ENCODE measurements at regions not wholly inside any gene's neighbourhood (a gene's known extent, or its start where the extent isn't known, plus 50 kb on each side); places are given as distances from the start of the nearest gene placed in this dataset.

DNA sequence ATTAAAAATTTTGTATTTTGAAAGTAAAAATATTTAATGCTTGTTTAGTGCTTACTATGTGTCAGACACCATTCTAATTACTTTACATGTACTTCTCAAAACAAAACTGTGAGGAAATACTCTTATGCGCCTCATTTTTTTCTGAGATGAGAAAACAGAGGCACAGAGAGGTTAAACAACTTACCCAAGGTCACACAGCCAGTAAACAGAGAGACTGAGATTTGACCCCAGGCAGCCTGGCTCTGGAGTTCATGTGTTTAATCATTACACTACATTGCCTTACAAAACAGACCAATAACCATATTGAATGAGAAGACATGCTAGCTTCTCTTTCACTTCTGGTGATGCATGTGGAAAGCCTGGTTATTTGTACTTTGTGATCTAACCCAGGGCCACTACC is 86.3 kb downstream of the IGSF1 start:
- Histone ChIP-seq H3K27me3 (ENCODE audit: control insufficient read depth in 2 of 2, insufficient read depth in 2 of 2, low read length in 2 of 2) (peaks cover 0 to 3% of the 10 kb centered on the region in 2 donors), H4K20me1 (ENCODE audit: insufficient read depth, low read length) (no peaks in the 10 kb centered on the region), H3K9ac (ENCODE audit: insufficient read depth, low read length, poor library complexity, severe bottlenecking) (no peak overlapping the region), H3K79me2 (ENCODE audit: insufficient read depth, low read length) (no peaks in the 10 kb centered on the region), H3K27ac (ENCODE audit: low read depth in 1 of 2, low read length in 2 of 2) (no peak overlapping the region), H3K4me2 (replicated peaks; ENCODE audit: extremely low read depth, low read length, poor library complexity, severe bottlenecking) (no peak overlapping the region), H3K36me3 (replicated peaks in 1 of 2; ENCODE audit: control insufficient read depth in 1 of 2, insufficient read depth in 2 of 2, low read length in 2 of 2) (no peaks in the 10 kb centered on the region), H2AFZ (ENCODE audit: insufficient read depth, low read depth, low read length, poor library complexity, severe bottlenecking) (no peak overlapping the region), H3K9me3 (replicated peaks in 1 of 2; ENCODE audit: control insufficient read depth in 1 of 2, insufficient read depth in 1 of 2, low read length in 2 of 2) (no peaks in the 10 kb centered on the region), H3K4me3 (replicated peaks in 1 of 3; ENCODE audit: low read depth in 2 of 3, low read length in 3 of 3) (no peak overlapping the region), H3K4me1 (ENCODE audit: control insufficient read depth in 1 of 2, insufficient read depth in 2 of 2, low read length in 2 of 2) (no peaks in the 10 kb centered on the region)
- Mint-ChIP-seq H3K9me3 (no peaks in the 10 kb centered on the region), H3K4me1 (no peaks in the 10 kb centered on the region), H3K27ac (no peak overlapping the region), H3K36me3 (no peaks in the 10 kb centered on the region), H3K27me3 (ENCODE audit: low read depth in 3 of 3) (peaks cover 0 to 9% (median 1%) of the 10 kb centered on the region in 3 donors), H3K4me3 (no peak overlapping the region)
- TF ChIP-seq, protein P1, sequence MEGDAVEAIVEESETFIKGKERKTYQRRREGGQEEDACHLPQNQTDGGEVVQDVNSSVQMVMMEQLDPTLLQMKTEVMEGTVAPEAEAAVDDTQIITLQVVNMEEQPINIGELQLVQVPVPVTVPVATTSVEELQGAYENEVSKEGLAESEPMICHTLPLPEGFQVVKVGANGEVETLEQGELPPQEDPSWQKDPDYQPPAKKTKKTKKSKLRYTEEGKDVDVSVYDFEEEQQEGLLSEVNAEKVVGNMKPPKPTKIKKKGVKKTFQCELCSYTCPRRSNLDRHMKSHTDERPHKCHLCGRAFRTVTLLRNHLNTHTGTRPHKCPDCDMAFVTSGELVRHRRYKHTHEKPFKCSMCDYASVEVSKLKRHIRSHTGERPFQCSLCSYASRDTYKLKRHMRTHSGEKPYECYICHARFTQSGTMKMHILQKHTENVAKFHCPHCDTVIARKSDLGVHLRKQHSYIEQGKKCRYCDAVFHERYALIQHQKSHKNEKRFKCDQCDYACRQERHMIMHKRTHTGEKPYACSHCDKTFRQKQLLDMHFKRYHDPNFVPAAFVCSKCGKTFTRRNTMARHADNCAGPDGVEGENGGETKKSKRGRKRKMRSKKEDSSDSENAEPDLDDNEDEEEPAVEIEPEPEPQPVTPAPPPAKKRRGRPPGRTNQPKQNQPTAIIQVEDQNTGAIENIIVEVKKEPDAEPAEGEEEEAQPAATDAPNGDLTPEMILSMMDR (IDR thresholded peaks at IDR 0.05): no peak
- intact Hi-C loops (cut with micrococcal nuclease): no loop called here
- WGBS (ENCODE audit: insufficient coverage): no CpG with 5 or more reads among the region's 1 CpG
- no peak for DNase-seq

DNA sequence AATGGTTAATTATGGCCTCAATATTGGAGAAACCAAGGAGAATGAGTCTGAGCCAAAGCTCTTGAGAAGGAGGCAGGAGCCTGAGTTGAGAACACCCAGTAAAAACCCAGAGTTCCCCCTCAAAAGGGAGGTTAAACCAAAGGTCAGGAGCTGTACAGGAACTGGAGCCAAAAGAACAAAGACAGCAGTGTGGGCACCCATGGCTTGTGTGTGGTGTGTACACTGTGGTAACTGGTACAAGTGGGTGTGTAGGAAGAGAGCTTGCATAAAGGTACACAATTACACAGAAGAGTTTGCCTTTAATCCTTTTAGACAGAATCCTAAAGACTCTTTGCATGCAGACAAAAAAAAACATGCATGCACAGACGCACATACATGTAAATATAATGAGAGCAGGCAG is 87.1 kb downstream of the IGSF1 start:
- H3K36me3 ChIP-seq (replicated peaks in 1 of 2; ENCODE audit: control insufficient read depth in 1 of 2, insufficient read depth in 2 of 2, low read length in 2 of 2): no peaks in the 10 kb centered on the region
- no peak overlapping the region for H2AFZ ChIP-seq (ENCODE audit: insufficient read depth, low read depth, low read length, poor library complexity, severe bottlenecking)
- peak overlapping the region in 1 of 2 donors; percentile 28 for H3K4me3 Mint-ChIP-seq
- no peaks in the 10 kb centered on the region for H3K36me3 Mint-ChIP-seq
- H3K27ac ChIP-seq (ENCODE audit: low read depth in 1 of 2, low read length in 2 of 2): no peak overlapping the region
- no peak overlapping the region for H3K4me2 ChIP-seq (replicated peaks; ENCODE audit: extremely low read depth, low read length, poor library complexity, severe bottlenecking)
- no peak for DNase-seq
- H3K4me1 ChIP-seq (ENCODE audit: control insufficient read depth in 1 of 2, insufficient read depth in 2 of 2, low read length in 2 of 2): no peaks in the 10 kb centered on the region
- no peaks in the 10 kb centered on the region for H3K4me1 Mint-ChIP-seq
- H3K9ac ChIP-seq (ENCODE audit: insufficient read depth, low read length, poor library complexity, severe bottlenecking): no peak overlapping the region
- no peaks in the 10 kb centered on the region for H4K20me1 ChIP-seq (ENCODE audit: insufficient read depth, low read length)
- WGBS (ENCODE audit: insufficient coverage): no CpG with 5 or more reads among the region's 1 CpG
- H3K27me3 ChIP-seq (ENCODE audit: control insufficient read depth in 2 of 2, insufficient read depth in 2 of 2, low read length in 2 of 2): peaks cover 0 to 3% of the 10 kb centered on the region in 2 donors
- TF ChIP-seq, protein P1 (IDR thresholded peaks at IDR 0.05): no peak
- no peaks in the 10 kb centered on the region for H3K79me2 ChIP-seq (ENCODE audit: insufficient read depth, low read length)
- intact Hi-C loops (cut with micrococcal nuclease): no loop called here
- no peaks in the 10 kb centered on the region for H3K9me3 ChIP-seq (replicated peaks in 1 of 2; ENCODE audit: control insufficient read depth in 1 of 2, insufficient read depth in 1 of 2, low read length in 2 of 2)
- no peak overlapping the region for H3K27ac Mint-ChIP-seq
- no peaks in the 10 kb centered on the region for H3K9me3 Mint-ChIP-seq
- peaks cover 0 to 9% (median 1%) of the 10 kb centered on the region in 3 donors for H3K27me3 Mint-ChIP-seq (ENCODE audit: low read depth in 3 of 3)
- H3K4me3 ChIP-seq (replicated peaks in 1 of 3; ENCODE audit: low read depth in 2 of 3, low read length in 3 of 3): no peak overlapping the region

All from CD14-positive monocyte (primary cell).